Neuron (in vitro differentiated cells): ENCODE measurements at regions not wholly inside any gene's neighbourhood (a gene's known extent, or its start where the extent isn't known, plus 50 kb on each side); places are given as distances from the start of the nearest gene placed in this dataset.

ENCODE experiments used
- H2AFZ ChIP-seq: one replicate; pipeline ENCODE4 v1.6.1; 2013; ENCODE audit warnings: low read depth, mild to moderate bottlenecking, inconsistent platforms, low read length, moderate library complexity
- H3K27me3 ChIP-seq: one replicate; pipeline ENCODE4 v1.6.1; 2013; ENCODE audit warnings: low read length; ENCODE audit not compliant: insufficient read depth
- H3K36me3 ChIP-seq: one replicate; pipeline ENCODE4 v1.6.1; 2013; ENCODE audit warnings: low read length; ENCODE audit not compliant: insufficient read depth
- H3K4me1 ChIP-seq: one replicate; pipeline ENCODE4 v1.6.1; 2013; ENCODE audit warnings: low read length; ENCODE audit not compliant: insufficient read depth
- H3K4me3 ChIP-seq: 2 replicates; pipeline ENCODE4 v1.5.1; 2013; ENCODE audit warnings: mild to moderate bottlenecking, low read length, moderate library complexity
- H3K9me3 ChIP-seq: one replicate; pipeline ENCODE4 v1.6.1; 2013; ENCODE audit warnings: low read length

GRCh38 chr2:53004413-53004812 is 763.2 kb upstream of the CHAC2 start:
- Histone ChIP-seq H3K27me3 (no peaks in the 10 kb centered on the region), H3K4me3 (no peak overlapping the region), H3K36me3 (no peaks in the 10 kb centered on the region), H2AFZ (no peak overlapping the region), H3K9me3 (no peaks in the 10 kb centered on the region), H3K4me1 (peaks cover 4% of the 10 kb centered on the region)

- Histone ChIP-seq H3K27me3 (no peaks in the 10 kb centered on the region), H3K4me1 (no peaks in the 10 kb centered on the region)
Observed at GRCh38 chr2:52995424-52995823, 772.2 kb upstream of the CHAC2 start.

GRCh38 chr2:52976143-52976949 is 791.3 kb upstream of the CHAC2 start:
- H3K9me3 ChIP-seq, result no peaks in the 10 kb centered on the region
- no peaks in the 10 kb centered on the region for H3K36me3 ChIP-seq
- H3K27me3 ChIP-seq, result no peaks in the 10 kb centered on the region
- no peaks in the 10 kb centered on the region for H3K4me1 ChIP-seq
- no peak overlapping the region for H2AFZ ChIP-seq
- no peak overlapping the region for H3K4me3 ChIP-seq

More at GRCh38 chr2:52995424-52995823, 772.2 kb upstream of the CHAC2 start:
- Histone ChIP-seq H3K4me3 (no peak overlapping the region), H3K36me3 (no peaks in the 10 kb centered on the region), H3K9me3 (no peaks in the 10 kb centered on the region), H2AFZ (no peak overlapping the region)

GRCh38 chr2:52974127-52974526 is 793.5 kb upstream of the CHAC2 start:
- Histone ChIP-seq H2AFZ (no peak overlapping the region), H3K27me3 (no peaks in the 10 kb centered on the region), H3K4me1 (no peaks in the 10 kb centered on the region), H3K4me3 (no peak overlapping the region), H3K9me3 (no peaks in the 10 kb centered on the region), H3K36me3 (no peaks in the 10 kb centered on the region)

- Histone ChIP-seq H3K4me3 (no peak overlapping the region), H3K36me3 (no peaks in the 10 kb centered on the region), H3K9me3 (no peaks in the 10 kb centered on the region), H3K4me1 (no peaks in the 10 kb centered on the region), H2AFZ (no peak overlapping the region), H3K27me3 (no peaks in the 10 kb centered on the region)
Observed at GRCh38 chr2:52970642-52971041, 797.0 kb upstream of the CHAC2 start.

- Histone ChIP-seq H2AFZ (no peak overlapping the region), H3K9me3 (no peaks in the 10 kb centered on the region)
Observed at GRCh38 chr2:52968043-52968442, 799.6 kb upstream of the CHAC2 start.

GRCh38 chr2:52964916-52965530 is 802.6 kb upstream of the CHAC2 start:
- Histone ChIP-seq H3K9me3 (no peaks in the 10 kb centered on the region), H3K4me3 (no peak overlapping the region), H3K4me1 (no peaks in the 10 kb centered on the region), H2AFZ (no peak overlapping the region), H3K36me3 (no peaks in the 10 kb centered on the region), H3K27me3 (no peaks in the 10 kb centered on the region)

More at GRCh38 chr2:52968043-52968442, 799.6 kb upstream of the CHAC2 start:
- Histone ChIP-seq H3K27me3 (no peaks in the 10 kb centered on the region), H3K4me3 (no peak overlapping the region), H3K4me1 (no peaks in the 10 kb centered on the region), H3K36me3 (no peaks in the 10 kb centered on the region)

- Histone ChIP-seq H2AFZ (no peak overlapping the region), H3K4me1 (no peaks in the 10 kb centered on the region), H3K4me3 (no peak overlapping the region), H3K27me3 (no peaks in the 10 kb centered on the region), H3K36me3 (no peaks in the 10 kb centered on the region), H3K9me3 (no peaks in the 10 kb centered on the region)
Observed at GRCh38 chr2:52961403-52961802, 806.2 kb upstream of the CHAC2 start.

- Histone ChIP-seq H3K9me3 (no peaks in the 10 kb centered on the region), H3K27me3 (no peaks in the 10 kb centered on the region), H2AFZ (no peak overlapping the region), H3K4me1 (no peaks in the 10 kb centered on the region), H3K36me3 (no peaks in the 10 kb centered on the region), H3K4me3 (no peak overlapping the region)
Observed at GRCh38 chr2:52960881-52961280, 806.7 kb upstream of the CHAC2 start.

- H3K4me3 ChIP-seq, result no peak overlapping the region
- no peaks in the 10 kb centered on the region for H3K36me3 ChIP-seq
- H3K9me3 ChIP-seq, result no peaks in the 10 kb centered on the region
- no peaks in the 10 kb centered on the region for H3K4me1 ChIP-seq
- no peak overlapping the region for H2AFZ ChIP-seq
- H3K27me3 ChIP-seq, result no peaks in the 10 kb centered on the region
Observed at GRCh38 chr2:52959801-52960200, 807.8 kb upstream of the CHAC2 start.

- Histone ChIP-seq H2AFZ (no peak overlapping the region), H3K4me1 (no peaks in the 10 kb centered on the region), H3K27me3 (no peaks in the 10 kb centered on the region), H3K4me3 (no peak overlapping the region), H3K36me3 (no peaks in the 10 kb centered on the region), H3K9me3 (no peaks in the 10 kb centered on the region)
Observed at GRCh38 chr2:52956766-52957165, 810.8 kb upstream of the CHAC2 start.

- H3K9me3 ChIP-seq, result no peaks in the 10 kb centered on the region
- H3K27me3 ChIP-seq, result no peaks in the 10 kb centered on the region
- no peaks in the 10 kb centered on the region for H3K36me3 ChIP-seq
- H3K4me1 ChIP-seq, result no peaks in the 10 kb centered on the region
- no peak overlapping the region for H2AFZ ChIP-seq
- no peak overlapping the region for H3K4me3 ChIP-seq
Observed at GRCh38 chr2:52956118-52956517, 811.5 kb upstream of the CHAC2 start.

GRCh38 chr2:52955079-52955478 is 812.5 kb upstream of the CHAC2 start:
- no peaks in the 10 kb centered on the region for H3K4me1 ChIP-seq
- no peak overlapping the region for H3K4me3 ChIP-seq
- H3K27me3 ChIP-seq, result no peaks in the 10 kb centered on the region
- no peaks in the 10 kb centered on the region for H3K9me3 ChIP-seq
- no peak overlapping the region for H2AFZ ChIP-seq
- H3K36me3 ChIP-seq, result no peaks in the 10 kb centered on the region
